ENCODE measurements at regions not wholly inside any gene's neighbourhood (a gene's known extent, or its start where the extent isn't known, plus 50 kb on each side); places are given as distances from the start of the nearest gene placed in this dataset.

GRCh38 chr17:79142375-79142774 is 67.8 kb downstream of the ENGASE start:
- in situ Hi-C loops (cut with HindIII; ENCODE audit: extremely low pct_ligation_motif_present, low pct_unique_long_range_greater_than_20kb), result no loop called here
- Histone ChIP-seq H2AFZ (ENCODE audit: low read length) (no peak overlapping the region), H3K4me2 (ENCODE audit: low read depth, low read length) (no peak overlapping the region), H4K20me1 (ENCODE audit: insufficient read depth, low read length) (peaks cover 15% of the 10 kb centered on the region; the same call in 1 of the 2 replicates), H3K27ac (ENCODE audit: extremely low read length, insufficient read depth, low read length) (no peak overlapping the region), H3K9ac (ENCODE audit: insufficient read depth, low read depth, low read length) (no peak overlapping the region), H3K4me3 (replicated peaks in 1 of 3; ENCODE audit: insufficient read depth in 1 of 3, low read depth in 2 of 3, low read length in 3 of 3) (no peak overlapping the region), H3K27me3 (ENCODE audit: control insufficient read depth in 1 of 2, insufficient read depth in 2 of 2, low read length in 2 of 2) (peaks cover 49 to 100% of the 10 kb centered on the region in 2 experiments), H3K4me1 (ENCODE audit: insufficient read depth, low read length) (no peaks in the 10 kb centered on the region), H3K79me2 (ENCODE audit: insufficient read depth, low read length) (no peaks in the 10 kb centered on the region), H3K9me3 (ENCODE audit: low read length) (no peaks in the 10 kb centered on the region), H3K36me3 (replicated peaks in 1 of 2; ENCODE audit: control insufficient read depth in 1 of 2, insufficient read depth in 2 of 2, low read length in 2 of 2) (no peaks in the 10 kb centered on the region)
- CTCF ChIA-PET (ENCODE audit: low intra/inter-chr PET ratio, low total read pairs), result no interaction called here
- intact Hi-C loops (cut with micrococcal nuclease; ENCODE audit: unreplicated experiment), result no loop called here
- POLR2A ChIA-PET, result no interaction called here
- 8% methylated on average over 12 of the region's 13 CpGs for WGBS (ENCODE audit: low lambda C conversion rate)
- DNase-seq (ENCODE audit: low spot score), result no peak
- no peak for FAIRE-seq
- ATAC-seq, result no peak
- no TSS peak for BruUV-seq (replicated peaks)
- TF ChIP-seq KDM4B (CRISPR knock-in tag; IDR thresholded peaks at IDR 0.05) (no peak), ZNF746 (CRISPR knock-in tag; IDR thresholded peaks at IDR 0.05) (no peak), FOXO1 (CRISPR knock-in tag; IDR thresholded peaks at IDR 0.05) (no peak), MXI1 (IDR thresholded peaks at IDR 0.05; ENCODE audit: borderline replicate concordance, low read depth, low read length) (no peak), ADNP (CRISPR knock-in tag; IDR thresholded peaks at IDR 0.05) (no peak), ZNF512 (CRISPR knock-in tag; IDR thresholded peaks at IDR 0.05) (no peak), ZNF607 (CRISPR knock-in tag; IDR thresholded peaks at IDR 0.05; ENCODE audit: borderline replicate concordance) (no peak), ZIK1 (CRISPR knock-in tag; IDR thresholded peaks at IDR 0.05; ENCODE audit: borderline replicate concordance, low read depth) (no peak), CAMTA2 (CRISPR knock-in tag; IDR thresholded peaks at IDR 0.05; ENCODE audit: borderline replicate concordance) (no peak), DR1 (CRISPR knock-in tag; IDR thresholded peaks at IDR 0.05) (no peak), ZNF282 (IDR thresholded peaks at IDR 0.05; ENCODE audit: partially characterized antibody) (no peak), ELF1 (CRISPR knock-in tag; IDR thresholded peaks at IDR 0.05) (no peak), ZNF24 (IDR thresholded peaks at IDR 0.05) (no peak), ZNF564 (CRISPR knock-in tag; IDR thresholded peaks at IDR 0.05) (no peak)
- TF ChIP-seq, protein P1, sequence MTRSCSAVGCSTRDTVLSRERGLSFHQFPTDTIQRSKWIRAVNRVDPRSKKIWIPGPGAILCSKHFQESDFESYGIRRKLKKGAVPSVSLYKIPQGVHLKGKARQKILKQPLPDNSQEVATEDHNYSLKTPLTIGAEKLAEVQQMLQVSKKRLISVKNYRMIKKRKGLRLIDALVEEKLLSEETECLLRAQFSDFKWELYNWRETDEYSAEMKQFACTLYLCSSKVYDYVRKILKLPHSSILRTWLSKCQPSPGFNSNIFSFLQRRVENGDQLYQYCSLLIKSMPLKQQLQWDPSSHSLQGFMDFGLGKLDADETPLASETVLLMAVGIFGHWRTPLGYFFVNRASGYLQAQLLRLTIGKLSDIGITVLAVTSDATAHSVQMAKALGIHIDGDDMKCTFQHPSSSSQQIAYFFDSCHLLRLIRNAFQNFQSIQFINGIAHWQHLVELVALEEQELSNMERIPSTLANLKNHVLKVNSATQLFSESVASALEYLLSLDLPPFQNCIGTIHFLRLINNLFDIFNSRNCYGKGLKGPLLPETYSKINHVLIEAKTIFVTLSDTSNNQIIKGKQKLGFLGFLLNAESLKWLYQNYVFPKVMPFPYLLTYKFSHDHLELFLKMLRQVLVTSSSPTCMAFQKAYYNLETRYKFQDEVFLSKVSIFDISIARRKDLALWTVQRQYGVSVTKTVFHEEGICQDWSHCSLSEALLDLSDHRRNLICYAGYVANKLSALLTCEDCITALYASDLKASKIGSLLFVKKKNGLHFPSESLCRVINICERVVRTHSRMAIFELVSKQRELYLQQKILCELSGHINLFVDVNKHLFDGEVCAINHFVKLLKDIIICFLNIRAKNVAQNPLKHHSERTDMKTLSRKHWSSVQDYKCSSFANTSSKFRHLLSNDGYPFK (CRISPR knock-in tag; IDR thresholded peaks at IDR 0.05; ENCODE audit: borderline replicate concordance), result no peak
- TF ChIP-seq, protein P2, sequence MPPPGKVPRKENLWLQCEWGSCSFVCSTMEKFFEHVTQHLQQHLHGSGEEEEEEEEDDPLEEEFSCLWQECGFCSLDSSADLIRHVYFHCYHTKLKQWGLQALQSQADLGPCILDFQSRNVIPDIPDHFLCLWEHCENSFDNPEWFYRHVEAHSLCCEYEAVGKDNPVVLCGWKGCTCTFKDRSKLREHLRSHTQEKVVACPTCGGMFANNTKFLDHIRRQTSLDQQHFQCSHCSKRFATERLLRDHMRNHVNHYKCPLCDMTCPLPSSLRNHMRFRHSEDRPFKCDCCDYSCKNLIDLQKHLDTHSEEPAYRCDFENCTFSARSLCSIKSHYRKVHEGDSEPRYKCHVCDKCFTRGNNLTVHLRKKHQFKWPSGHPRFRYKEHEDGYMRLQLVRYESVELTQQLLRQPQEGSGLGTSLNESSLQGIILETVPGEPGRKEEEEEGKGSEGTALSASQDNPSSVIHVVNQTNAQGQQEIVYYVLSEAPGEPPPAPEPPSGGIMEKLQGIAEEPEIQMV (CRISPR knock-in tag; IDR thresholded peaks at IDR 0.05; ENCODE audit: low read depth), result no peak
- TF ChIP-seq, protein P3, sequence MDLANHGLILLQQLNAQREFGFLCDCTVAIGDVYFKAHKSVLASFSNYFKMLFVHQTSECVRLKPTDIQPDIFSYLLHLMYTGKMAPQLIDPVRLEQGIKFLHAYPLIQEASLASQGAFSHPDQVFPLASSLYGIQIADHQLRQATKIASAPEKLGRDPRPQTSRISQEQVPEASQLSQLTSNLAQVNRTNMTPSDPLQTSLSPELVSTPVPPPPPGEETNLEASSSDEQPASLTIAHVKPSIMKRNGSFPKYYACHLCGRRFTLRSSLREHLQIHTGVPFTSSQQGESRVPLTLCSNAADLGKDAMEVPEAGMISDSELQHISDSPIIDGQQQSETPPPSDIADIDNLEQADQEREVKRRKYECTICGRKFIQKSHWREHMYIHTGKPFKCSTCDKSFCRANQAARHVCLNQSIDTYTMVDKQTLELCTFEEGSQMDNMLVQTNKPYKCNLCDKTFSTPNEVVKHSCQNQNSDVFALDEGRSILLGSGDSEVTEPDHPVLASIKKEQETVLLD (CRISPR knock-in tag; IDR thresholded peaks at IDR 0.05; ENCODE audit: low read depth), result no peak
- TF ChIP-seq, protein P4, sequence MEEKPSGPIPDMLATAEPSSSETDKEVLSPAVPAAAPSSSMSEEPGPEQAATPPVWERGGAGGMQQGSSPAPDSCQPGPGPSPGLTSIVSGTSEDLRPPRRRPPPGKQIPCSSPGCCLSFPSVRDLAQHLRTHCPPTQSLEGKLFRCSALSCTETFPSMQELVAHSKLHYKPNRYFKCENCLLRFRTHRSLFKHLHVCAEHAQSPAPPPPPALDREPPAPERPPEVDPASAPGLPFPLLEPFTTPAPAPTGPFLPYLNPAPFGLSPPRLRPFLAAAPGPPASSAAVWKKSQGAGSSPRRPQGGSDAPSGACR (CRISPR knock-in tag; IDR thresholded peaks at IDR 0.05), result no peak

Measured in HepG2 (cell line).